ENCODE measurements at regions not wholly inside any gene's neighbourhood (a gene's known extent, or its start where the extent isn't known, plus 50 kb on each side); places are given as distances from the start of the nearest gene placed in this dataset.

DNA sequence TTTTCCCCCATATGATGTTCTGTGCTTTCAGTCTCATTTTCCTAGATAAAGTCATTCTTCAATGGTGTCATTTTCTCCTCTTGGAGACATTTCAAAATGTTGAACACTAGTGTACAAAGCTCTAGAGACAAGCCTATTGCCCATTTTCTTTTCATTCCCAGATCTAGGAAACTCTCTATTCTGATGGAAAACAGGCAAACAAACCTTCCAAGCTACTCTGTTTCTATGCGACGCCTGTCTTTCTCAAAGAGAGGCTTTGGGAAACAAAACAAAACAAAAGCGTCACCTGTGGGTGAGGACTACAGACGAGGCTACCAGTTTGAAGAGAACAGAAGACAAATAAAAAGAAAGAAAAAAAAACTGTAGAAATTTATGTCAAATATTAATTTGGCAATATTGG is 311.0 kb downstream of the CBLN2 start:
- Histone ChIP-seq H3K4me3 (ENCODE audit: low read depth, low read length) (no peak overlapping the region), H3K27me3 (ENCODE audit: control insufficient read depth, insufficient read depth, low read length) (no peaks in the 10 kb centered on the region), H3K4me1 (ENCODE audit: control insufficient read depth, insufficient read depth, low read length) (no peaks in the 10 kb centered on the region), H3K36me3 (ENCODE audit: control insufficient read depth, insufficient read depth, low read length) (no peaks in the 10 kb centered on the region), H3K9ac (ENCODE audit: low read depth, low read length) (no peak overlapping the region), H3K9me3 (ENCODE audit: control insufficient read depth, insufficient read depth, low read length) (no peaks in the 10 kb centered on the region)

GRCh38 chr18:72232644-72233043 is 311.5 kb downstream of the CBLN2 start:
- H3K9ac ChIP-seq (ENCODE audit: low read depth, low read length): no peak overlapping the region
- no peak overlapping the region for H3K4me3 ChIP-seq (ENCODE audit: low read depth, low read length)
- H3K4me1 ChIP-seq (ENCODE audit: control insufficient read depth, insufficient read depth, low read length): no peaks in the 10 kb centered on the region
- no peaks in the 10 kb centered on the region for H3K36me3 ChIP-seq (ENCODE audit: control insufficient read depth, insufficient read depth, low read length)
- no peaks in the 10 kb centered on the region for H3K9me3 ChIP-seq (ENCODE audit: control insufficient read depth, insufficient read depth, low read length)
- H3K27me3 ChIP-seq (ENCODE audit: control insufficient read depth, insufficient read depth, low read length): no peaks in the 10 kb centered on the region

GRCh38 chr18:72225958-72226357 is 318.2 kb downstream of the CBLN2 start:
- no peak overlapping the region for H3K9ac ChIP-seq (ENCODE audit: low read depth, low read length)
- H3K27me3 ChIP-seq (ENCODE audit: control insufficient read depth, insufficient read depth, low read length): no peaks in the 10 kb centered on the region
- no peaks in the 10 kb centered on the region for H3K4me1 ChIP-seq (ENCODE audit: control insufficient read depth, insufficient read depth, low read length)
- H3K9me3 ChIP-seq (ENCODE audit: control insufficient read depth, insufficient read depth, low read length): no peaks in the 10 kb centered on the region
- H3K36me3 ChIP-seq (ENCODE audit: control insufficient read depth, insufficient read depth, low read length): no peaks in the 10 kb centered on the region
- no peak overlapping the region for H3K4me3 ChIP-seq (ENCODE audit: low read depth, low read length)

GRCh38 chr18:72223733-72224132 is 320.4 kb downstream of the CBLN2 start:
- no peaks in the 10 kb centered on the region for H3K9me3 ChIP-seq (ENCODE audit: control insufficient read depth, insufficient read depth, low read length)
- H3K4me1 ChIP-seq (ENCODE audit: control insufficient read depth, insufficient read depth, low read length): no peaks in the 10 kb centered on the region
- H3K27me3 ChIP-seq (ENCODE audit: control insufficient read depth, insufficient read depth, low read length): no peaks in the 10 kb centered on the region
- no peaks in the 10 kb centered on the region for H3K36me3 ChIP-seq (ENCODE audit: control insufficient read depth, insufficient read depth, low read length)
- no peak overlapping the region for H3K4me3 ChIP-seq (ENCODE audit: low read depth, low read length)
- H3K9ac ChIP-seq (ENCODE audit: low read depth, low read length): no peak overlapping the region

DNA sequence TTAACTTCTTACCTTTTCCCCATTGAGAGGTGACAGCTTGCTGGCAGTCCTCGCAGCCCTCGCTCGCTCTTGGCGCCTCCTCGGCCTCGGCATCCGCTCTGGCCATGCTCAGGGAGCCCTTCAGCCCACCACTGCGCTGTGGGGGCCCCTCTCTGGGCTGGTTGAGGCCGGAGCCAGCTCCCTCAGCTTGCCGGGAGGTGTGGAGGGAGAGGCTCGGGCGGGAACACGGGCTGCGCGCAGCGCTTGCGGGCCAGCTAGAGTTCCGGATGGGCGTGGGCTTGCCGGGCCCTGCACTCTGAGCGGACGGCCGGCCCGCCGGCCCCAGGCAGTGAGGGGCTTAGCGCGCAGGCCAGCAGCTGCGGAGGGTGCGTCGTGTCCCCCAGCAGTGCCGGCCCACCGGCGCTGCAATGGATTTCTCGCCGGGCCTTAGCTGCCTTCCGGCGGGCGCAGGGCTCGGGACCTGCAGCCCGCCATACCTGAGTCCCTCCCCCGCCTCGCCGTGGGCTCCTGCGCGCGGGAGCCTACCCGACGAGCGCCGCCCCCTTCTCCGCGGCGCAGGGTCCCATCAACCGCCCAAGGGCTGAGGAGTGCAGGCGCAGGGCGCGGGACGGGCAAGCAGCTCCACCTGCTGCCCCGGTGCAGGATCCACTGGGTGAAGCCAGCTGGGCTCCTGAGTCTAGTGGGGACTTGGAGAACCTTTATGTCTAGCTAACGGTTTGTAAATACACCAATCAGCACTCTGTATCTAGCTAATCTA is 335.0 kb downstream of the CBLN2 start:
- Histone ChIP-seq H3K4me3 (ENCODE audit: low read depth, low read length) (no peak overlapping the region), H3K27me3 (ENCODE audit: control insufficient read depth, insufficient read depth, low read length) (no peaks in the 10 kb centered on the region), H3K36me3 (ENCODE audit: control insufficient read depth, insufficient read depth, low read length) (no peaks in the 10 kb centered on the region), H3K9ac (ENCODE audit: low read depth, low read length) (no peak overlapping the region), H3K9me3 (ENCODE audit: control insufficient read depth, insufficient read depth, low read length) (no peaks in the 10 kb centered on the region), H3K4me1 (ENCODE audit: control insufficient read depth, insufficient read depth, low read length) (no peaks in the 10 kb centered on the region)

GRCh38 chr18:72207280-72207679 is 336.9 kb downstream of the CBLN2 start:
- Histone ChIP-seq H3K4me3 (ENCODE audit: low read depth, low read length) (no peak overlapping the region), H3K9me3 (ENCODE audit: control insufficient read depth, insufficient read depth, low read length) (no peaks in the 10 kb centered on the region), H3K4me1 (ENCODE audit: control insufficient read depth, insufficient read depth, low read length) (no peaks in the 10 kb centered on the region)

GRCh38 chr18:72206814-72207213 is 337.3 kb downstream of the CBLN2 start:
- no peaks in the 10 kb centered on the region for H3K9me3 ChIP-seq (ENCODE audit: control insufficient read depth, insufficient read depth, low read length)
- H3K4me3 ChIP-seq (ENCODE audit: low read depth, low read length): no peak overlapping the region
- H3K27me3 ChIP-seq (ENCODE audit: control insufficient read depth, insufficient read depth, low read length): no peaks in the 10 kb centered on the region
- H3K36me3 ChIP-seq (ENCODE audit: control insufficient read depth, insufficient read depth, low read length): no peaks in the 10 kb centered on the region
- H3K9ac ChIP-seq (ENCODE audit: low read depth, low read length): no peak overlapping the region
- no peaks in the 10 kb centered on the region for H3K4me1 ChIP-seq (ENCODE audit: control insufficient read depth, insufficient read depth, low read length)

More at GRCh38 chr18:72207280-72207679, 336.9 kb downstream of the CBLN2 start:
- Histone ChIP-seq H3K9ac (ENCODE audit: low read depth, low read length) (no peak overlapping the region), H3K36me3 (ENCODE audit: control insufficient read depth, insufficient read depth, low read length) (no peaks in the 10 kb centered on the region), H3K27me3 (ENCODE audit: control insufficient read depth, insufficient read depth, low read length) (no peaks in the 10 kb centered on the region)

GRCh38 chr18:72201032-72201431 is 343.1 kb downstream of the CBLN2 start:
- no peaks in the 10 kb centered on the region for H3K27me3 ChIP-seq (ENCODE audit: control insufficient read depth, insufficient read depth, low read length)
- no peaks in the 10 kb centered on the region for H3K9me3 ChIP-seq (ENCODE audit: control insufficient read depth, insufficient read depth, low read length)
- H3K9ac ChIP-seq (ENCODE audit: low read depth, low read length): no peak overlapping the region
- no peak overlapping the region for H3K4me3 ChIP-seq (ENCODE audit: low read depth, low read length)
- H3K4me1 ChIP-seq (ENCODE audit: control insufficient read depth, insufficient read depth, low read length): no peaks in the 10 kb centered on the region
- no peaks in the 10 kb centered on the region for H3K36me3 ChIP-seq (ENCODE audit: control insufficient read depth, insufficient read depth, low read length)

GRCh38 chr18:72197591-72197990 is 346.6 kb downstream of the CBLN2 start:
- Histone ChIP-seq H3K9ac (ENCODE audit: low read depth, low read length) (no peak overlapping the region), H3K27me3 (ENCODE audit: control insufficient read depth, insufficient read depth, low read length) (no peaks in the 10 kb centered on the region), H3K4me3 (ENCODE audit: low read depth, low read length) (no peak overlapping the region), H3K9me3 (ENCODE audit: control insufficient read depth, insufficient read depth, low read length) (no peaks in the 10 kb centered on the region), H3K36me3 (ENCODE audit: control insufficient read depth, insufficient read depth, low read length) (no peaks in the 10 kb centered on the region), H3K4me1 (ENCODE audit: control insufficient read depth, insufficient read depth, low read length) (no peaks in the 10 kb centered on the region)

- H3K36me3 ChIP-seq (ENCODE audit: control insufficient read depth, insufficient read depth, low read length): no peaks in the 10 kb centered on the region
- no peaks in the 10 kb centered on the region for H3K4me1 ChIP-seq (ENCODE audit: control insufficient read depth, insufficient read depth, low read length)
- no peak overlapping the region for H3K9ac ChIP-seq (ENCODE audit: low read depth, low read length)
- H3K9me3 ChIP-seq (ENCODE audit: control insufficient read depth, insufficient read depth, low read length): no peaks in the 10 kb centered on the region
- no peaks in the 10 kb centered on the region for H3K27me3 ChIP-seq (ENCODE audit: control insufficient read depth, insufficient read depth, low read length)
- H3K4me3 ChIP-seq (ENCODE audit: low read depth, low read length): no peak overlapping the region
Observed at GRCh38 chr18:72194072-72194471, 350.1 kb downstream of the CBLN2 start.

- H3K4me1 ChIP-seq (ENCODE audit: control insufficient read depth, insufficient read depth, low read length): no peaks in the 10 kb centered on the region
- no peak overlapping the region for H3K4me3 ChIP-seq (ENCODE audit: low read depth, low read length)
- H3K27me3 ChIP-seq (ENCODE audit: control insufficient read depth, insufficient read depth, low read length): no peaks in the 10 kb centered on the region
- no peaks in the 10 kb centered on the region for H3K9me3 ChIP-seq (ENCODE audit: control insufficient read depth, insufficient read depth, low read length)
- no peak overlapping the region for H3K9ac ChIP-seq (ENCODE audit: low read depth, low read length)
- no peaks in the 10 kb centered on the region for H3K36me3 ChIP-seq (ENCODE audit: control insufficient read depth, insufficient read depth, low read length)
Observed at GRCh38 chr18:72187956-72188355, 356.2 kb downstream of the CBLN2 start.

DNA sequence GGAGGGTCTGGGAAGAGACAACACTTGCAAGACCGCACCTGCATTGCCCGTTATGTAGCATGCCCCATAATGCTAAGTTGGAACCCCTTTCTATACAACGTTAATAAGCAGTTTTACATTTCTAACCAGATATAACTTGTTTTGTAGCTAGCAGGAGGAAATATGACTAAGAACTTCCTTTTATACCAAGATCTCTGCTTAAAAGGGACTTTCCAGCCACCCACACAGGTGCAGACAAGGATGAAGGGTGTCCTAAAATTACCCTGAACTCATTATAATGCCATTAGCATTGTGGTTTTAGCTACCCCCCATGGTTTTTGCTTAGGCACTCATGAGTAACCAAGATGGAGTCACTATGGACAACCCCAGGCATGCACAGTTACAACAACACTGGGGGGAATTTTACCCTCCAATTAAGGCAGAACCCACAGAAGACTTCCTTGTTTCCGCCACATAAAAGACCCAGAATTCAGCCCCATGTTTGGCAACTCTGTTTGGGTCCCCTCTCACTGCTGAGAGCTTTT is 362.8 kb downstream of the CBLN2 start:
- Histone ChIP-seq H3K4me3 (ENCODE audit: low read depth, low read length) (no peak overlapping the region), H3K4me1 (ENCODE audit: control insufficient read depth, insufficient read depth, low read length) (no peaks in the 10 kb centered on the region), H3K9me3 (ENCODE audit: control insufficient read depth, insufficient read depth, low read length) (no peaks in the 10 kb centered on the region), H3K27me3 (ENCODE audit: control insufficient read depth, insufficient read depth, low read length) (no peaks in the 10 kb centered on the region), H3K9ac (ENCODE audit: low read depth, low read length) (no peak overlapping the region), H3K36me3 (ENCODE audit: control insufficient read depth, insufficient read depth, low read length) (no peaks in the 10 kb centered on the region)
